T-cell (primary cell): ENCODE measurements at regions not wholly inside any gene's neighbourhood (a gene's known extent, or its start where the extent isn't known, plus 50 kb on each side); places are given as distances from the start of the nearest gene placed in this dataset.

ENCODE experiments used
- ATAC-seq, 4 experiments: fragments of 200-7000 bp in 3 of 4; fragments of 150-1000 bp in 1 of 4; cut with Tn5 transposase; replicated peaks in 1 of 4; 1 replicate in 3 of 4; 2 replicates in 1 of 4; pipeline ENCODE4 v1.10.0; 2021; ENCODE audit warnings: moderate library complexity in 3 of 4, mild to moderate bottlenecking in 2 of 4, moderate number of reproducible peaks in 1 of 4
- CTCF ChIA-PET, 2 donors: fragments of 300-600 bp; sonication (Branson Sonifier 250); formaldehyde crosslinking; loops; one replicate each; lab custom pipeline; 2022; ENCODE audit warnings: antibody characterized with exemption in 2 of 2; lab: Charles Lee
- POLR2A ChIA-PET, 2 donors: fragments of 300-600 bp; sonication (Branson Sonifier 250); formaldehyde crosslinking; loops; one replicate each; lab custom pipeline; 2022; ENCODE audit warnings: antibody characterized with exemption in 2 of 2; lab: Charles Lee
- DNase-seq, 35 experiments: peaks; one replicate each; pipeline versions ENCODE4 v3.0.0 to v3.0.0-alpha.2; 2013 to 2023
- H3K27ac ChIP-seq: one replicate; pipeline ENCODE4 v1.5.1; 2013; ENCODE audit warnings: low read length
- H3K27me3 ChIP-seq, 2 experiments: replicated peaks in 1 of 2; 1 replicate in 1 of 2; 2 replicates in 1 of 2; pipeline versions ENCODE4 v1.6.1 to v1.7.0; 2013; ENCODE audit warnings: low read length in 1 of 2, mixed read lengths in 1 of 2; ENCODE audit not compliant: control insufficient read depth in 2 of 2, insufficient read depth in 2 of 2; ENCODE audit errors: extremely low read depth in 1 of 2
- H3K36me3 ChIP-seq, 2 donors: 1 replicate in 1 of 2; 2 replicates in 1 of 2; pipeline versions ENCODE4 v1.6.1 to v1.7.0; 2013; ENCODE audit warnings: low read length in 1 of 2; ENCODE audit not compliant: control insufficient read depth in 2 of 2, insufficient read depth in 1 of 2; ENCODE audit errors: extremely low read depth in 1 of 2
- H3K4me1 ChIP-seq, 2 experiments: 1 replicate in 1 of 2; 2 replicates in 1 of 2; pipeline versions ENCODE4 v1.6.1 to v1.7.0; 2013; ENCODE audit warnings: low read length in 2 of 2, mixed read lengths in 1 of 2; ENCODE audit not compliant: insufficient read depth in 2 of 2, control insufficient read depth in 1 of 2; ENCODE audit errors: extremely low read depth in 1 of 2
- H3K4me3 ChIP-seq, 2 donors: 1 replicate in 1 of 2; 2 replicates in 1 of 2; pipeline versions ENCODE4 v1.5.1 to v1.7.0; 2013; ENCODE audit warnings: mild to moderate bottlenecking in 2 of 2, low read length in 1 of 2, moderate library complexity in 1 of 2; ENCODE audit not compliant: control insufficient read depth in 1 of 2; ENCODE audit errors: extremely low read depth in 1 of 2
- H3K9me3 ChIP-seq: 2 replicates; pipeline ENCODE4 v1.7.0; 2013
- H3K27ac Mint-ChIP-seq, 2 donors: one replicate each; pipeline ENCODE4 v1.8.0; 2020 to 2021; ENCODE audit warnings: mild to moderate bottlenecking in 2 of 2, mixed read lengths in 2 of 2
- H3K27me3 Mint-ChIP-seq, 2 donors: one replicate each; pipeline ENCODE4 v1.8.0; 2021 to 2022; ENCODE audit warnings: mixed read lengths in 2 of 2
- H3K36me3 Mint-ChIP-seq: one replicate; pipeline ENCODE4 v1.8.0; 2021; ENCODE audit warnings: mixed read lengths
- H3K4me1 Mint-ChIP-seq, 3 donors: one replicate each; pipeline ENCODE4 v1.8.0; 2020 to 2022; ENCODE audit warnings: mixed read lengths in 3 of 3, mild to moderate bottlenecking in 1 of 3
- H3K4me3 Mint-ChIP-seq, 3 donors: one replicate each; pipeline ENCODE4 v1.8.0; 2020 to 2022; ENCODE audit warnings: mild to moderate bottlenecking in 3 of 3, mixed read lengths in 3 of 3, moderate library complexity in 3 of 3
- H3K9me3 Mint-ChIP-seq, 3 donors: one replicate each; pipeline ENCODE4 v1.8.0; 2020 to 2022; ENCODE audit warnings: mixed read lengths in 3 of 3
- WGBS: methylation state at CpG from one replicate; pipeline ENCODE4 v1.1.5; 2013; ENCODE audit warnings: missing lambda C conversion rate; ENCODE audit not compliant: insufficient coverage; 5-methylcytosine and 5-hydroxymethylcytosine counted together

DNA sequence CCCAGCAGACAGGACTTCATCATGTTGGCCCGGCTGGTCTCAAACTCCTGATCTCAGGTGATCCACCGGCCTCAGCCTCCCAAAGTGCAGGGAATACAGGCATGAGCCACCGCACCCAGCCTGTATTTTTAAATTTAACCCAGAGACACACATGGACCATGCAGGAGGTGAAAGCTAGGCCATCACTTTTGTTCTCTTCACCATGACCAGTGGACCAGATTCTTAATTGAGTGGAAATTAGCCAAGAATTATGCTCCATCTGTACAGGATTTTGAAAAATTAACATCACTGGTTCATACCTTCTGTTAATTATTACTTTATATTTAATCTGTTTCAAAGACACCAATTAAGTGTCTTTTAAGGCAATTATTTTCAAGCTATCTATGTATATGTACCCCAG is 493.6 kb upstream of the NOX3 start:
- ChIA-PET POLR2A (no interaction called here), CTCF (interaction anchor here in 1 of 2 donors (0.9 kb wide), 1 partner anchor 612 kb away, joined by 3 read pairs; no protein-coding TSS in a partner anchor)
- H3K27ac Mint-ChIP-seq: no peak overlapping the region
- Histone ChIP-seq H3K36me3 (no peaks in the 10 kb centered on the region), H3K27ac (no peak overlapping the region), H3K4me1 (no peaks in the 10 kb centered on the region), H3K27me3 (peaks cover 0 to 4% of the 10 kb centered on the region in 2 experiments), H3K4me3 (no peak overlapping the region), H3K9me3 (no peaks in the 10 kb centered on the region)
- ATAC-seq (no peak), DNase-seq (no peak)
- H3K27me3 Mint-ChIP-seq: peaks cover 2 to 4% of the 10 kb centered on the region in 2 donors
- H3K4me3 Mint-ChIP-seq: no peak overlapping the region
- no peaks in the 10 kb centered on the region for H3K4me1 Mint-ChIP-seq
- WGBS: 80% methylated on average over 3 of the region's 3 CpGs
- peaks cover 0 to 4% (median 3%) of the 10 kb centered on the region in 3 donors for H3K9me3 Mint-ChIP-seq
- peaks cover 13% of the 10 kb centered on the region for H3K36me3 Mint-ChIP-seq

DNA sequence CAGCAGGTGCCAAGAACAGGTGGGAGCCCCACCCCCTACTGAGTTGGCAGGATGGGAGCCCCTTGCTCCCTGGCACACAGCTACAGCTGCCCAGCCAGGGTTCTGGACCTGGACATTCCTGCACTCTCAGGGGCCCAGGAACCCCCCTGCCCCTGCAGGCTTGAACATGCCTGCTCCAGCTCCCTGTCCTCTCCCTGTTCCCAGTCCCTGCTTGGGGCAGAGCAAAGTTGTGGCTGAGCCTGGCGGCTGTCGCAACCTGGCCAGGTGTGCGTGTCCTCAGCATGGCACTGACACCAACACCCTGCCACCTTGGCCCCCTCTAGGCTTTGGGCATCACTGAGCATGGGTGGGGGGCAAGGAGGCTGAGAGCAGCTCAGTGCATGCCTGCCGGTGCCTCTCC is 491.2 kb upstream of the NOX3 start:
- H3K27me3 Mint-ChIP-seq: peaks cover 0 to 4% of the 10 kb centered on the region in 2 donors
- no peak overlapping the region for H3K4me3 Mint-ChIP-seq
- ChIA-PET CTCF (no interaction called here), POLR2A (no interaction called here)
- Histone ChIP-seq H3K27me3 (peaks cover 0 to 4% of the 10 kb centered on the region in 2 experiments), H3K36me3 (no peaks in the 10 kb centered on the region), H3K9me3 (no peaks in the 10 kb centered on the region), H3K4me1 (no peaks in the 10 kb centered on the region), H3K27ac (no peak overlapping the region), H3K4me3 (no peak overlapping the region)
- no peak for DNase-seq
- H3K27ac Mint-ChIP-seq: no peak overlapping the region
- peaks cover 10% of the 10 kb centered on the region for H3K36me3 Mint-ChIP-seq
- ATAC-seq: no peak
- H3K9me3 Mint-ChIP-seq: peaks cover 0 to 4% (median 3%) of the 10 kb centered on the region in 3 donors
- WGBS: 100% methylated on average over 1 of the region's 4 CpGs
- no peaks in the 10 kb centered on the region for H3K4me1 Mint-ChIP-seq

DNA sequence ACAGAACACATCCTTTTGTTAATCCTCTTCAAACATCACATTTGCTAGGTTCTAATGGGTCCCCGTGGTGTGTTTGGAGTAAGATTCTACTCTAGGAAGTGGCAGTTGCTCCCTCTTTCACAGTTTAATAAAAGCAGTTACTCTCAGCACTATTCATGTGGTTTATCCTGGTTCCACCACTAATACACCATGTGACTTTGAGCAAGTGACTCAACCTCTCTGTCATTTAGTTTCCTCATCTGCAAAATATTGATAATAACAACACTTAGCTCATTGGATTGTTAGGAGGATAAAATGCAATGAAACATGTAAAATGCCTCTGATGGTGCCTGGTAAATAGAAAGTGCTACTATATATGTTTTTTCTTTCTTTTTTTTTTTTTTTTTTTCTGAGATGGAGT is 488.0 kb upstream of the NOX3 start:
- CTCF ChIA-PET: no interaction called here
- Mint-ChIP-seq H3K9me3 (peaks cover 0 to 4% (median 3%) of the 10 kb centered on the region in 3 donors), H3K27ac (no peak overlapping the region), H3K4me1 (no peaks in the 10 kb centered on the region), H3K27me3 (peaks cover 0 to 4% of the 10 kb centered on the region in 2 donors), H3K4me3 (no peak overlapping the region), H3K36me3 (peaks cover 10% of the 10 kb centered on the region)
- no peak overlapping the region for H3K27ac ChIP-seq
- POLR2A ChIA-PET: no interaction called here
- H3K27me3 ChIP-seq: peaks cover 0 to 4% of the 10 kb centered on the region in 2 experiments
- no peaks in the 10 kb centered on the region for H3K4me1 ChIP-seq
- no CpG with 5 or more reads among the region's 1 CpG for WGBS
- no peak for ATAC-seq
- DNase-seq: no peak
- no peaks in the 10 kb centered on the region for H3K9me3 ChIP-seq
- no peak overlapping the region for H3K4me3 ChIP-seq
- H3K36me3 ChIP-seq: no peaks in the 10 kb centered on the region

DNA sequence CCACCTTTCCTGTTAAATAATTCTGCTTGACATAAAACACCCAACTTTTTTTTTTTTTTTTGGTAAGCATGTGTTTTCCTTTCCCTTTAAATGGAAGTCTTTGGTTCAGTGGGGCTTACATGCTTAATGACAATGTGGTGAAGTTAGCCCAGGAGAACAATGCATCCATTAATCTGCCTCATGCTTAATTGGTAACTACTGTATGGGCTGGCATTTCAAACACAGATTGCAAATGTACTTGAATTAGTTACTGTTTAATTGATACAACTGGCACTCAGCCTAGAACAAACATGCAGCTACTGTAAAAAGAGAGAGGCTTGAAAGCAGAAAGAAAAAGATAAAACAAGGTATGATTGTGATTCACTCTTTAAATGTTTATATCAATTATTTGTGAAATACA is 483.6 kb upstream of the NOX3 start:
- Mint-ChIP-seq H3K27me3 (no peaks in the 10 kb centered on the region), H3K9me3 (peaks cover 0 to 4% (median 0%) of the 10 kb centered on the region in 3 donors), H3K4me3 (no peak overlapping the region), H3K27ac (no peak overlapping the region), H3K36me3 (peaks cover 5% of the 10 kb centered on the region), H3K4me1 (no peaks in the 10 kb centered on the region)
- CTCF ChIA-PET: no interaction called here
- ATAC-seq: no peak
- H3K4me1 ChIP-seq: no peaks in the 10 kb centered on the region
- H3K9me3 ChIP-seq: no peaks in the 10 kb centered on the region
- H3K36me3 ChIP-seq: no peaks in the 10 kb centered on the region
- no peak for DNase-seq
- H3K27ac ChIP-seq: no peak overlapping the region
- POLR2A ChIA-PET: no interaction called here
- H3K4me3 ChIP-seq: no peak overlapping the region
- H3K27me3 ChIP-seq: no peaks in the 10 kb centered on the region

DNA sequence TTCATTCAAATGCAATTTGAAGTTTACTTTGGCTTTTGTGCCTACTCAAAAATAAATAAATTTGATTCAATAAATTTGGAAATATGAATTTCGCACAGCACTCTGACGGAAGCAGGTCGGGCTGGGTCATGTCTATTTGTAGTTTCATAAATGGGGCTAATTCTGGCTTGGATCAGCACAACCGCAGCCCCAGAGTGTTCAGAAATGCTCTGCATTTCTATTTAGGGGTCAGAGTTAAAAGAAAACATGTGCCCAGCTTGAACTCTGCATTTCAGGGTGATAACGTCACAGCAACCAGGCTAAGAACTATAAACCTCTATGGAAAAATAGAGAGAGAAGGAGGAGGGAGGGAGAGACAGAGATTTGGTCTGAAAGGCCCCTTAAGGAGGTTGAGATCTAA is 480.9 kb upstream of the NOX3 start:
- CTCF ChIA-PET: no interaction called here
- no peaks in the 10 kb centered on the region for H3K4me1 Mint-ChIP-seq
- Histone ChIP-seq H3K9me3 (no peaks in the 10 kb centered on the region), H3K27ac (no peak overlapping the region), H3K27me3 (no peaks in the 10 kb centered on the region), H3K4me1 (no peaks in the 10 kb centered on the region), H3K36me3 (no peaks in the 10 kb centered on the region), H3K4me3 (no peak overlapping the region)
- no peaks in the 10 kb centered on the region for H3K27me3 Mint-ChIP-seq
- no peak overlapping the region for H3K4me3 Mint-ChIP-seq
- ATAC-seq: no peak
- H3K36me3 Mint-ChIP-seq: peaks cover 13% of the 10 kb centered on the region
- POLR2A ChIA-PET: no interaction called here
- no peak for DNase-seq
- peaks cover 0 to 11% (median 4%) of the 10 kb centered on the region in 3 donors for H3K9me3 Mint-ChIP-seq
- WGBS: 74% methylated on average over 4 of the region's 5 CpGs
- no peak overlapping the region for H3K27ac Mint-ChIP-seq

DNA sequence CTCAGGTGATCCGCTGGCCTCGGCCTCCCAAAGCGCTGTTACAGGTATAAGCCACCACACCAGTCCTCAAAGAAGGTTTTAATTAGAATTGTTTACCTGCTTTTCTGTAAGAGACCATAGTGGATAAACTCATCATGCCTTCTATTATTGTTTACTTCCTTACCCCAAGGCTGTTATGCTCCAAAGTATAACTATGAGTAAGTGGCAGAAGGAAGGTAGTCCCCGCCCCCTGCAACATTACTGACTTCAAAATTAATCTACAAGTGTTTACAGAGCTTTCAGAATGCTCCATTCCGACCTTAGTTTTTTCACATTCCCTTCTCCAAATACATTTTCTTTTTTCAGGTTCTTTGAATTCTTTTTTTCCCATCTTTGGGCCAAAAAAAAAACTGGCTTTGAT is 480.5 kb upstream of the NOX3 start:
- DNase-seq (no peak), ATAC-seq (no peak)
- H3K4me1 Mint-ChIP-seq: no peaks in the 10 kb centered on the region
- H3K9me3 Mint-ChIP-seq: peaks cover 0 to 11% (median 4%) of the 10 kb centered on the region in 3 donors
- peaks cover 13% of the 10 kb centered on the region for H3K36me3 Mint-ChIP-seq
- CTCF ChIA-PET: no interaction called here
- Histone ChIP-seq H3K9me3 (no peaks in the 10 kb centered on the region), H3K27ac (no peak overlapping the region), H3K4me3 (no peak overlapping the region), H3K36me3 (no peaks in the 10 kb centered on the region), H3K27me3 (no peaks in the 10 kb centered on the region), H3K4me1 (no peaks in the 10 kb centered on the region)
- POLR2A ChIA-PET: no interaction called here
- H3K27me3 Mint-ChIP-seq: no peaks in the 10 kb centered on the region
- H3K27ac Mint-ChIP-seq: no peak overlapping the region
- 100% methylated on average over 2 of the region's 5 CpGs for whole genome bisulfite sequencing
- no peak overlapping the region for H3K4me3 Mint-ChIP-seq
